ENCODE measurements at regions not wholly inside any gene's neighbourhood (a gene's known extent, or its start where the extent isn't known, plus 50 kb on each side); places are given as distances from the start of the nearest gene placed in this dataset.
"Not testable (repeated sequence)": the region's sequence is repeated elsewhere in the genome, so short reads cannot be mapped to it uniquely, and the experiment has no call there.

- CTCF ChIA-PET: no interaction called here
- POLR2A ChIA-PET: no interaction called here
- Mint-ChIP-seq H3K36me3 (ENCODE audit: low read depth) (no peaks in the 10 kb centered on the region), H3K27me3 (no peaks in the 10 kb centered on the region), H3K9me3 (peaks cover 2% of the 10 kb centered on the region), H3K4me1 (no peaks in the 10 kb centered on the region), H3K4me3 (no peak overlapping the region), H3K27ac (no peak overlapping the region)
- no peak for DNase-seq
Measured at GRCh38 chr10:106301146-106301545, 863.4 kb downstream of the SORCS1 start.

- no peaks in the 10 kb centered on the region for H3K4me1 Mint-ChIP-seq
- peaks cover 2% of the 10 kb centered on the region for H3K9me3 Mint-ChIP-seq
- DNase-seq: no peak
- H3K36me3 Mint-ChIP-seq (ENCODE audit: low read depth): no peaks in the 10 kb centered on the region
- CTCF ChIA-PET: no interaction called here
- no peak overlapping the region for H3K27ac Mint-ChIP-seq
- POLR2A ChIA-PET: no interaction called here
- H3K27me3 Mint-ChIP-seq: no peaks in the 10 kb centered on the region
- H3K4me3 Mint-ChIP-seq: no peak overlapping the region
Measured at GRCh38 chr10:106296750-106297392, 867.6 kb downstream of the SORCS1 start.

DNA sequence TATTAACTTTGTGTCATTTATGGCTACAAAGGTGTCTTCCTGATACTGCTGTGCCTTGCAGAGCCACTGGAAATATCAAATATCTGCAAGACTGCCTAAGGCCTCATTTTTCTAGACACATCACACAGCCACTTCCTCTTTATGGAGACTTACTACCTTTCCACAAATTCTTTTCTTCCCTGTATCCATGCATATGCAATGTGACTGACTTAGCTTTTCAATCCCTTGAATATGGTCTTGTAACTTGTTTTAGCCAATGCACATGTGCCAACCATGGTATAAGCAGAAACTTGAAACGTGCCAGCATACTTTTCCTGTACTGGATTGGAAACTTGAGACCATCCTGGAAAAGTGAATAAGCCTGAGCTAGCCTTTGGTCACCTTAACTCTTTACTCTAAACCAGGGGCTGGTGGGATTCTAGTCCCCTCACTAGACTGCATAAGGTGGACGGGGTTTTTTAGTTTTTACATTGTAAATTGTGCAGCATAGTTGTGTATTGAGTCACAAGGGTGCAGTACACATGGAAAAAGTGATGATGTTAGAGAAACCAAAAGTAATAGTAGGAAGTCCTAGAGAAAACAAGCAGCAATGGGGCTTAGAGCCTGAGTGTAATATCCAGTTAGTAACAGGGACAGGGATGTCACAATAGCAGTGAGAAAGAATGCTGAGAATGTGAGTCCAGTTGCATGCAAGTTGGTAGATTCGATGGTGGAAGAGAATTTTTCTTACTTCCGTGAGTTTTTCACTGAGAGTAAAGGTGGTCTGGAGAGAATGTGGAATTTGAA lies 879.5 kb downstream of the SORCS1 start:
- H3K27me3 Mint-ChIP-seq: no peaks in the 10 kb centered on the region
- H3K27ac Mint-ChIP-seq: no peak overlapping the region
- DNase-seq: no peak
- POLR2A ChIA-PET: no interaction called here
- no peaks in the 10 kb centered on the region for H3K36me3 Mint-ChIP-seq (ENCODE audit: low read depth)
- no peaks in the 10 kb centered on the region for H3K4me1 Mint-ChIP-seq
- H3K4me3 Mint-ChIP-seq: no peak overlapping the region
- H3K9me3 Mint-ChIP-seq: peaks cover 2% of the 10 kb centered on the region
- CTCF ChIA-PET: no interaction called here

- CTCF ChIA-PET: no interaction called here
Measured at GRCh38 chr10:106280896-106281460, 883.5 kb downstream of the SORCS1 start.

GRCh38 chr10:106278383-106278782 lies 886.1 kb downstream of the SORCS1 start:
- H3K36me3 Mint-ChIP-seq (ENCODE audit: low read depth): no peaks in the 10 kb centered on the region
- no peaks in the 10 kb centered on the region for H3K4me1 Mint-ChIP-seq
- no peak overlapping the region for H3K4me3 Mint-ChIP-seq
- no peaks in the 10 kb centered on the region for H3K27me3 Mint-ChIP-seq
- no peaks in the 10 kb centered on the region for H3K9me3 Mint-ChIP-seq
- ChIA-PET POLR2A (no interaction called here), CTCF (no interaction called here)
- no peak for DNase-seq
- no peak overlapping the region for H3K27ac Mint-ChIP-seq

More at GRCh38 chr10:106280896-106281460, 883.5 kb downstream of the SORCS1 start:
- no peaks in the 10 kb centered on the region for H3K36me3 Mint-ChIP-seq (ENCODE audit: low read depth)
- POLR2A ChIA-PET: no interaction called here
- peaks cover 2% of the 10 kb centered on the region for H3K9me3 Mint-ChIP-seq
- no peak overlapping the region for H3K4me3 Mint-ChIP-seq
- no peak for DNase-seq
- no peaks in the 10 kb centered on the region for H3K4me1 Mint-ChIP-seq
- H3K27me3 Mint-ChIP-seq: no peaks in the 10 kb centered on the region
- no peak overlapping the region for H3K27ac Mint-ChIP-seq

DNA sequence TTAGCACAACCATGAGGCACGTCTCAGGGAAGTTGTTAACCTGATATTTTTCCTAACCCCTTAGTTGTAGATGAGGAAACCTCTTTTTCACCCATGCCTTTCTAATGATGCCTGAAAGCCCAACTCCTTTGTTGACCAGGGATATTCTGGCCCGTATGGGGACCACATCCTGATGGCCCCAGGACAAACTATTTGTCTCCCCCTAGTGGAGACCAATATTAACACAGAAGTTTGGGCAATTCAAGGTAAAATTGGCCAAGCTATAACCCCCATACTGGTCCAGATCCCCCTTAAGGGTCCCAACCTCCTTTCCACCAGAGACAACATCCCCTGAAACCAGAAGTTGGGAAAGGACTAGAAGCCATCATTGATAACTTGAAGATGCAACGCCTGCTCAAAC lies 893.3 kb downstream of the SORCS1 start:
- Mint-ChIP-seq H3K4me3 (no peak overlapping the region), H3K9me3 (peaks cover 2% of the 10 kb centered on the region), H3K4me1 (no peaks in the 10 kb centered on the region), H3K36me3 (ENCODE audit: low read depth) (no peaks in the 10 kb centered on the region), H3K27me3 (no peaks in the 10 kb centered on the region), H3K27ac (no peak overlapping the region)
- ChIA-PET CTCF (no interaction called here), POLR2A (no interaction called here)
- no peak for DNase-seq

GRCh38 chr10:106268000-106268399 lies 896.5 kb downstream of the SORCS1 start:
- DNase-seq: no peak
- Mint-ChIP-seq H3K36me3 (ENCODE audit: low read depth) (no peaks in the 10 kb centered on the region), H3K4me1 (no peaks in the 10 kb centered on the region), H3K4me3 (no peak overlapping the region), H3K27ac (no peak overlapping the region), H3K27me3 (no peaks in the 10 kb centered on the region), H3K9me3 (peaks cover 2% of the 10 kb centered on the region)
- ChIA-PET CTCF (no interaction called here), POLR2A (no interaction called here)

DNA sequence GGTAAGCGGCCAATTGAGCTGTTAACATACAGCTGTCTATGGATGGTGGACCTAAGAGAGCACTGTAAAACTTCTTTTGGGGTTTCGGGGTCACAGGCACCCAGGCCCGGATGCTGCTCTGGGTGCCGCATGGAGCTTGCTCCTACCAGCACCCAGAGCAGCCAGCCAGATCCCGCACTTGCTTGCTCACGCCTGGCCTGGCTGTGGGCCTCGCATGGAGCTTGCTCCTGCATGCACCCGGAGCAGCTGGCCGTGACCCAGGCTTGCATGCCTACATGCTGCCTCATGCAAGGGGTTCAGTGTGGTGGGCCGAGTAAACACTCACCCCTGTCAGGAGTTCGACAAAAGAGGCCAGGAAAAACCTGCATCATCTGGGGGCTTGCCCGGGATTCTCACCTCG lies 896.9 kb downstream of the SORCS1 start:
- Mint-ChIP-seq H3K9me3 (peaks cover 2% of the 10 kb centered on the region), H3K27me3 (no peaks in the 10 kb centered on the region), H3K36me3 (ENCODE audit: low read depth) (no peaks in the 10 kb centered on the region), H3K4me1 (no peaks in the 10 kb centered on the region), H3K27ac (no peak overlapping the region), H3K4me3 (no peak overlapping the region)
- ChIA-PET CTCF (no interaction called here), POLR2A (no interaction called here)
- no peak for DNase-seq

- H3K27ac Mint-ChIP-seq; DNase-seq; POLR2A ChIA-PET; H3K36me3 Mint-ChIP-seq (ENCODE audit: low read depth); CTCF ChIA-PET; H3K4me1 Mint-ChIP-seq; H3K27me3 Mint-ChIP-seq; H3K9me3 Mint-ChIP-seq; H3K4me3 Mint-ChIP-seq: not testable (repeated sequence)
Measured at GRCh38 chr10:106257432-106257831, 907.1 kb downstream of the SORCS1 start.

DNA sequence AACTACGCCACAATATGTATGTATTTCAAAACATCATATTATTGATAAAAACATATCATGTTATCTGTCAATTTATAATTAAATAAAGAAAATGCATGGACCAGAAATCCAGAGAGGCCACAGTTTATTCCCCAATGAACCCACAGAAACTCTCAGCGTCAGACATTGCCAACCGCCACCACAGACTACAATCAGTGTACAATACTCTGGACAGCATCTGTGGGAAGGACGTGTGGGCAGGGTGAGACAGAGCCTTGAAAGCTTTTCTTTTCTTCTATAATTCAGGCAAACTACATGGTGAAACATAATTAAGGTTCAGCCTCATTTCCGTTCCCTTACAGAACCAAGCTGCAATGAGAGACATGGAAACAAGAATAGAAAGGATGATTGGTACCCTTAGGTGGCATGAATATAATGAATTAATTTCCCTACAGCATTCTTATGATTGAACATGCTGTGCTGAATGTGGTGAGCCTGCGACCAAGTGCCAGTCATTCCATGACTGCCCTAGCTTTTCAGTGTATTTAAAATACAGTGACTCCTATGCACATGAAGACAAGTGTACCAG lies 909.3 kb downstream of the SORCS1 start:
- ChIA-PET CTCF (no interaction called here), POLR2A (interaction anchor here (0.7 kb wide), 1 partner anchor 161 kb away, joined by 3 read pairs; no protein-coding TSS in a partner anchor)
- Mint-ChIP-seq H3K4me3 (no peak overlapping the region), H3K27me3 (no peaks in the 10 kb centered on the region), H3K27ac (no peak overlapping the region), H3K4me1 (no peaks in the 10 kb centered on the region), H3K36me3 (ENCODE audit: low read depth) (no peaks in the 10 kb centered on the region), H3K9me3 (no peaks in the 10 kb centered on the region)
- no peak for DNase-seq

DNA sequence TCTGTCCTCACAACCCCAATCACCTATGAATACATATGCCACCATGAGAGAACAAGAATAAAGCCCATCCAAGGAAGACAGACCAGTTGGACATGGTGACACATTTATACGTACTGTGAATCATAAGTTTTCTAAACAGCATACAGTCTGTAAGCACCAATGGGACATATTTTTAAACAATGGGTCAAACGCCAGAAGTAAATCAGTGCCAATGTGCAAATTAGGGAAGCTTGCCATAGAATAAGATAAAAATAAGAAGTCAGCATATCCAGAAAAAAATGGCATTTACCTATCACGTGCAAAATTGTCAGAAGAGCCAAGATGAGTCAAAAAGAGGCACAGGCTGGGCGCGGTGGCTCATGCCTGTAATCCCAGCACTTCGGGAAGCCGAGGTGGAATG lies 910.4 kb downstream of the SORCS1 start:
- CTCF ChIA-PET: no interaction called here
- Mint-ChIP-seq H3K27ac (no peak overlapping the region), H3K9me3 (no peaks in the 10 kb centered on the region), H3K27me3 (no peaks in the 10 kb centered on the region), H3K4me3 (no peak overlapping the region), H3K4me1 (no peaks in the 10 kb centered on the region), H3K36me3 (ENCODE audit: low read depth) (no peaks in the 10 kb centered on the region)
- POLR2A ChIA-PET: no interaction called here
- DNase-seq: no peak

- Mint-ChIP-seq H3K27ac (no peak overlapping the region), H3K9me3 (no peaks in the 10 kb centered on the region), H3K4me3 (no peak overlapping the region), H3K4me1 (no peaks in the 10 kb centered on the region), H3K36me3 (ENCODE audit: low read depth) (no peaks in the 10 kb centered on the region), H3K27me3 (no peaks in the 10 kb centered on the region)
- ChIA-PET POLR2A (no interaction called here), CTCF (no interaction called here)
- no peak for DNase-seq
Measured at GRCh38 chr10:106252541-106252940, 912.0 kb downstream of the SORCS1 start.

- ChIA-PET POLR2A (no interaction called here), CTCF (no interaction called here)
- H3K9me3 Mint-ChIP-seq: no peaks in the 10 kb centered on the region
- H3K27me3 Mint-ChIP-seq: no peaks in the 10 kb centered on the region
- no peak overlapping the region for H3K4me3 Mint-ChIP-seq
- H3K4me1 Mint-ChIP-seq: no peaks in the 10 kb centered on the region
- no peak for DNase-seq
- no peak overlapping the region for H3K27ac Mint-ChIP-seq
- no peaks in the 10 kb centered on the region for H3K36me3 Mint-ChIP-seq (ENCODE audit: low read depth)
Measured at GRCh38 chr10:106251573-106251972, 912.9 kb downstream of the SORCS1 start.

Measured in activated CD4-positive, alpha-beta T cell treated with anti-CD3 and anti-CD28 coated beads, Interleukin-2, amount 10 ng/mL, durations not matched to agents 7 days and 5 days (primary cell).